ENCODE measurements at regions not wholly inside any gene's neighbourhood (a gene's known extent, or its start where the extent isn't known, plus 50 kb on each side); places are given as distances from the start of the nearest gene placed in this dataset.

GRCh38 chrX:18026166-18026565 is 165.1 kb upstream of the RAI2 start:
- Histone ChIP-seq H2AFZ (no peak overlapping the region), H3K9me3 (ENCODE audit: low read depth) (no peaks in the 10 kb centered on the region), H3K27ac (no peak overlapping the region), H3K79me2 (no peaks in the 10 kb centered on the region), H3K4me1 (ENCODE audit: insufficient read depth) (no peaks in the 10 kb centered on the region), H3K27me3 (no peaks in the 10 kb centered on the region), H3K4me3 (no peak overlapping the region), H3K4me2 (no peak overlapping the region), H4K20me1 (ENCODE audit: insufficient read depth, poor library complexity, severe bottlenecking) (no peaks in the 10 kb centered on the region), H3K9me2 (replicated peaks; ENCODE audit: insufficient read depth) (no peaks in the 10 kb centered on the region), H3K36me3 (replicated peaks; ENCODE audit: insufficient read depth, low read depth) (no peaks in the 10 kb centered on the region)
- no peak for TF ChIP-seq CTCF (IDR thresholded peaks at IDR 0.05; ENCODE audit: poor library complexity)
- no peak for TF ChIP-seq EZH2 (IDR thresholded peaks at IDR 0.05; ENCODE audit: borderline replicate concordance)
- TF ChIP-seq EZH2phosphoT487 (IDR thresholded peaks at IDR 0.05; ENCODE audit: low read depth, severe bottlenecking, unreplicated experiment): no peak
- WGBS (ENCODE audit: low lambda C conversion rate, missing lambda C conversion rate): 77% methylated on average over 8 of the region's 8 CpGs
- DNase-seq (ENCODE audit: low spot score): no peak

GRCh38 chrX:18017411-18017810 is 156.3 kb upstream of the RAI2 start:
- Histone ChIP-seq H3K27ac (no peak overlapping the region), H3K4me3 (no peak overlapping the region), H3K9me3 (ENCODE audit: low read depth) (no peaks in the 10 kb centered on the region), H3K36me3 (replicated peaks; ENCODE audit: insufficient read depth, low read depth) (no peaks in the 10 kb centered on the region), H3K4me1 (ENCODE audit: insufficient read depth) (no peaks in the 10 kb centered on the region), H3K4me2 (no peak overlapping the region), H2AFZ (no peak overlapping the region), H3K27me3 (no peaks in the 10 kb centered on the region), H4K20me1 (ENCODE audit: insufficient read depth, poor library complexity, severe bottlenecking) (no peaks in the 10 kb centered on the region), H3K9me2 (replicated peaks; ENCODE audit: insufficient read depth) (no peaks in the 10 kb centered on the region), H3K79me2 (no peaks in the 10 kb centered on the region)
- TF ChIP-seq EZH2 (IDR thresholded peaks at IDR 0.05; ENCODE audit: borderline replicate concordance) (no peak), CTCF (IDR thresholded peaks at IDR 0.05; ENCODE audit: poor library complexity) (no peak), EZH2phosphoT487 (IDR thresholded peaks at IDR 0.05; ENCODE audit: low read depth, severe bottlenecking, unreplicated experiment) (no peak)
- WGBS (ENCODE audit: low lambda C conversion rate, missing lambda C conversion rate): 77% methylated on average over 4 of the region's 4 CpGs
- no peak for DNase-seq (ENCODE audit: low spot score)

GRCh38 chrX:18016941-18017340 is 155.8 kb upstream of the RAI2 start:
- no peak overlapping the region for H3K27ac ChIP-seq
- no peaks in the 10 kb centered on the region for H3K9me2 ChIP-seq (replicated peaks; ENCODE audit: insufficient read depth)
- H3K4me3 ChIP-seq: no peak overlapping the region
- no peak overlapping the region for H2AFZ ChIP-seq
- H3K9me3 ChIP-seq (ENCODE audit: low read depth): no peaks in the 10 kb centered on the region
- H3K4me1 ChIP-seq (ENCODE audit: insufficient read depth): no peaks in the 10 kb centered on the region
- no peak overlapping the region for H3K4me2 ChIP-seq
- DNase-seq (ENCODE audit: low spot score): no peak
- no peaks in the 10 kb centered on the region for H4K20me1 ChIP-seq (ENCODE audit: insufficient read depth, poor library complexity, severe bottlenecking)
- 51% methylated on average over 4 of the region's 4 CpGs for WGBS (ENCODE audit: low lambda C conversion rate, missing lambda C conversion rate)
- TF ChIP-seq CTCF (IDR thresholded peaks at IDR 0.05; ENCODE audit: poor library complexity): no peak
- no peak for TF ChIP-seq EZH2phosphoT487 (IDR thresholded peaks at IDR 0.05; ENCODE audit: low read depth, severe bottlenecking, unreplicated experiment)
- no peak for TF ChIP-seq EZH2 (IDR thresholded peaks at IDR 0.05; ENCODE audit: borderline replicate concordance)
- H3K36me3 ChIP-seq (replicated peaks; ENCODE audit: insufficient read depth, low read depth): no peaks in the 10 kb centered on the region
- no peaks in the 10 kb centered on the region for H3K27me3 ChIP-seq
- no peaks in the 10 kb centered on the region for H3K79me2 ChIP-seq

GRCh38 chrX:18010253-18010652 is 149.2 kb upstream of the RAI2 start:
- no peaks in the 10 kb centered on the region for H3K4me1 ChIP-seq (ENCODE audit: insufficient read depth)
- WGBS (ENCODE audit: low lambda C conversion rate, missing lambda C conversion rate): 74% methylated on average over 4 of the region's 4 CpGs

More at GRCh38 chrX:18010253-18010652, 149.2 kb upstream of the RAI2 start:
- Histone ChIP-seq H3K27ac (no peak overlapping the region), H2AFZ (no peak overlapping the region), H3K36me3 (replicated peaks; ENCODE audit: insufficient read depth, low read depth) (no peaks in the 10 kb centered on the region), H3K4me2 (no peak overlapping the region), H3K79me2 (no peaks in the 10 kb centered on the region), H3K4me3 (no peak overlapping the region), H3K27me3 (no peaks in the 10 kb centered on the region), H4K20me1 (ENCODE audit: insufficient read depth, poor library complexity, severe bottlenecking) (no peaks in the 10 kb centered on the region), H3K9me3 (ENCODE audit: low read depth) (no peaks in the 10 kb centered on the region), H3K9me2 (replicated peaks; ENCODE audit: insufficient read depth) (no peaks in the 10 kb centered on the region)
- DNase-seq (ENCODE audit: low spot score): peak; percentile 6
- TF ChIP-seq CTCF (IDR thresholded peaks at IDR 0.05; ENCODE audit: poor library complexity) (no peak), EZH2 (IDR thresholded peaks at IDR 0.05; ENCODE audit: borderline replicate concordance) (no peak), EZH2phosphoT487 (IDR thresholded peaks at IDR 0.05; ENCODE audit: low read depth, severe bottlenecking, unreplicated experiment) (no peak)

All from hepatocyte (in vitro differentiated cells).